ENCODE measurements at regions not wholly inside any gene's neighbourhood (a gene's known extent, or its start where the extent isn't known, plus 50 kb on each side); places are given as distances from the start of the nearest gene placed in this dataset.
"Not testable (repeated sequence)": the region's sequence is repeated elsewhere in the genome, so short reads cannot be mapped to it uniquely, and the experiment has no call there.

DNA sequence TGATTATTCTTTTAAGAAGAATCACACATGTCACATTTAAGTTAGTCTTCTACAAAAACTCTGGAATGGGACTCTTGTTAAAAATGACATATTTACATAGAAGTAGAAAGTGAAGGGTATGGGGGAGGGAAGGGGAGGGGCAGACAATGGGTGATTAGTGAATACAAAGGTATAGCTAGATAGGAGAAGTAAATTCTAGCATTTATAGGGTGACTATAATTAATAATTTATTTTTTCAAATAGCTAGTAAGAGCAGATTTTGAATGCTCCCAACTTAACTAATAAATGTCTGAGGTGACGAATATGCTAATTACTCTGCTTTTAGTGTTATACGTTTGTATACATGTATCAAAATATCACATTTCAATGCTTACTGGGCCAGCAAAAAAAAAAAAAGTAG, 59.4 kb downstream of the BLTP3B start:
- TF ChIP-seq, protein P1, sequence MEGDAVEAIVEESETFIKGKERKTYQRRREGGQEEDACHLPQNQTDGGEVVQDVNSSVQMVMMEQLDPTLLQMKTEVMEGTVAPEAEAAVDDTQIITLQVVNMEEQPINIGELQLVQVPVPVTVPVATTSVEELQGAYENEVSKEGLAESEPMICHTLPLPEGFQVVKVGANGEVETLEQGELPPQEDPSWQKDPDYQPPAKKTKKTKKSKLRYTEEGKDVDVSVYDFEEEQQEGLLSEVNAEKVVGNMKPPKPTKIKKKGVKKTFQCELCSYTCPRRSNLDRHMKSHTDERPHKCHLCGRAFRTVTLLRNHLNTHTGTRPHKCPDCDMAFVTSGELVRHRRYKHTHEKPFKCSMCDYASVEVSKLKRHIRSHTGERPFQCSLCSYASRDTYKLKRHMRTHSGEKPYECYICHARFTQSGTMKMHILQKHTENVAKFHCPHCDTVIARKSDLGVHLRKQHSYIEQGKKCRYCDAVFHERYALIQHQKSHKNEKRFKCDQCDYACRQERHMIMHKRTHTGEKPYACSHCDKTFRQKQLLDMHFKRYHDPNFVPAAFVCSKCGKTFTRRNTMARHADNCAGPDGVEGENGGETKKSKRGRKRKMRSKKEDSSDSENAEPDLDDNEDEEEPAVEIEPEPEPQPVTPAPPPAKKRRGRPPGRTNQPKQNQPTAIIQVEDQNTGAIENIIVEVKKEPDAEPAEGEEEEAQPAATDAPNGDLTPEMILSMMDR (IDR thresholded peaks at IDR 0.05), result no peak
- no peak for TF ChIP-seq POLR2A (IDR thresholded peaks at IDR 0.05)
- H3K4me3 ChIP-seq, result no peak overlapping the region
- peaks cover 0 to 51% (median 0%) of the 10 kb centered on the region in 3 donors for H3K36me3 ChIP-seq
- H3K27ac ChIP-seq, result no peak overlapping the region
- no peaks in the 10 kb centered on the region for H3K9me3 ChIP-seq
- DNase-seq, result no peak
- H3K27me3 ChIP-seq, result no peaks in the 10 kb centered on the region
- no peaks in the 10 kb centered on the region for H3K4me1 ChIP-seq

DNA sequence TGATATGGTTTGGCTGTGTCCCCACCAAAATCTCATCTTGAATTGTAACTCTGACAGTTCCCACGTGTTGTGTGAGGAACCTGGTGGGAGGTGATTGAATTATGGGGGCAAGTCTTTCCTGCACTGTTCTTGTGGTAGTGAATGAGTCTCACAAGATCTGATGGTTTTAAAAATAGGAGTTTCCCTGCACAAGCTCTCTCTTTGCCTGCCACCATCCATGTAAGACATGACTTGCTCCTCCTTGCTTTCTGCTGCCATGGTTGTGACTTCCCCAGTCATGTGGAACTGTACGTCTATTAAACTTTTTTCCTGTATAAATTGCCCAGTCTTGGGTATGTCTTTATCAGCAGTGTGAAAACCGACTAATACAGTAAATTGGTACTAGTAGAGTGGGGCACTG, 63.9 kb downstream of the BLTP3B start:
- H3K9me3 ChIP-seq, H3K27me3 ChIP-seq, H3K27ac ChIP-seq, DNase-seq, H3K4me3 ChIP-seq, H3K4me1 ChIP-seq: not testable (repeated sequence)
- H3K36me3 ChIP-seq, result peaks cover 0 to 43% (median 0%) of the 10 kb centered on the region in 3 donors

DNA sequence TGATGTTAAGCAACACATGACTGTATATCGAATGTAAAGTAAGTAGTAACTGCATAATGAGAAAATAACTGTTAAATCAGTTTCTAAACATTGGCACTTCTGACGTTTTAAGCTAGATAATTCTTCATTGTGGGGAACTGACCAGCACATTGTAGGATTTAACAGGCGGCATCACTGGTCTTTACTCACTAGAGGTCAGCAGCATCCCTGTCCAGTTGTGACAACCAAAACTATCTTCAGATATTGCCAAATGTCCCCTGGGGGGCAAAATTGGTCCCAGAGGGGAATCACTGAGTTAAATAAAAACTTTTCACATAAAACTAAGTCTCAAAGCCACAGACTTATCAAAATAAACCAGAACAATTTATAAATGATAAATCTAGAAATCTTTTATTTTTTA, 65.3 kb downstream of the BLTP3B start:
- TF ChIP-seq, protein P1 (IDR thresholded peaks at IDR 0.05), result no peak
- no peak for TF ChIP-seq POLR2A (IDR thresholded peaks at IDR 0.05)
- Histone ChIP-seq H3K4me1 (no peaks in the 10 kb centered on the region), H3K9me3 (no peaks in the 10 kb centered on the region), H3K27me3 (no peaks in the 10 kb centered on the region), H3K4me3 (no peak overlapping the region), H3K36me3 (peaks cover 0 to 29% (median 0%) of the 10 kb centered on the region in 3 donors), H3K27ac (no peak overlapping the region)
- DNase-seq, result no peak

DNA sequence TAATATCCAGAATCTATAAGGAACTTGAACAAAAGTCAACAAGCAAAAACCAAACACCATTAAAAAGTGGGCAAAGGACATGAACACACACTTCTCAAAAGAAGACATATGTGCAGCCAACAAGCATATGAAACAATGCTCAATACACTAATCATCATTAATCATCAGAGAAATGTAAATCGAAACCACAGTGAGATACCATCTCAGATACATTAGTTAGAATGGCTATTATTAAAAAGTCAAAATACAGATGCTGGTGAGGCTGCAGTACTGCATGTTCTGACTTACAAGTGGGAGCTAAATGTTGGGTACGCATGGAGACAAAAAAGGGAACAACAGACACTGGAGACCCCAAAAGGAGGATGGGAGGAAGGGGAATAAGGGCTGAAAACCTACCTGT, 67.1 kb downstream of the BLTP3B start:
- Histone ChIP-seq H3K4me1 (no peaks in the 10 kb centered on the region), H3K9me3 (no peaks in the 10 kb centered on the region), H3K27ac (no peak overlapping the region), H3K36me3 (peaks cover 0 to 25% (median 0%) of the 10 kb centered on the region in 3 donors), H3K4me3 (no peak overlapping the region), H3K27me3 (no peaks in the 10 kb centered on the region)
- TF ChIP-seq, protein P1 (IDR thresholded peaks at IDR 0.05), result no peak
- TF ChIP-seq POLR2A (IDR thresholded peaks at IDR 0.05), result no peak
- DNase-seq, result no peak

DNA sequence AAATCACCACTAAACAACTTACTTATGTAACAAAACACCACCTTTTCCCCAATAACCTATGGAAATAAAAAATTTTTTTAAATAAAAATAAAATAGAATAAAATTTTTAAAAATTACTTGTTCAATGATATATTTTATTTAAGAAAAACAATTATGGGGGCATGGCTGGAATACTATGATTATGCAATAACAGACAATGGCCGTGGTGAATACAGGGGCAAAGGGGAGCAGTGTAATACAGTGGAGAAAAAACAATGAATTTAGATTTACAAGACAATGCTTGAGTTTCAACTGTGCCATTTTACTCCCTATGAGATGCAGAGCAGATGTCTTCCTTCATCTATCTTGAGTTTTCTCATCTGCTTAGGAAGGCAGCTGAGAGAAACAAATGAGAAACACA, 72.9 kb downstream of the BLTP3B start:
- Histone ChIP-seq H3K36me3 (peaks cover 0 to 49% (median 0%) of the 10 kb centered on the region in 3 donors), H3K4me1 (no peaks in the 10 kb centered on the region), H3K27me3 (no peaks in the 10 kb centered on the region), H3K27ac (no peak overlapping the region), H3K9me3 (no peaks in the 10 kb centered on the region), H3K4me3 (no peak overlapping the region)
- no peak for TF ChIP-seq POLR2A (IDR thresholded peaks at IDR 0.05)
- no peak for DNase-seq

DNA sequence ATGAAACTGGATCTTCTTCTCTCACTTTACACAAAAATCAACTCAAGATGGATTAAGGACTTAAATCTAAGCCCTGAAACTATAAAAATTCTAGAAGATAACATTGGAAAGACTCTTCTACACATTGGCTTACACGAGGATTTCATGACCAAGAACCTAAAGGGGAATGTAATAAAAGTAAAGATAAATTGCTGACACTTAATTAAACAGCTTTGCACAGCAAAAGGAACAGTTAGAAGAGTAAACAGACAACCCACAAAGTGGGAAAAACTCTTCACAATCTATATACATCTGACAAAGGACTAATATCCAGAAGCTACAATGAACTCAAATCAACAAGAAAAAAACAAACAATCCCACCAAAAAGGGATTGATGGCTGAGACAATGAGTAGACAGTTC, 74.4 kb downstream of the BLTP3B start:
- Histone ChIP-seq H3K4me1 (no peaks in the 10 kb centered on the region), H3K36me3 (peaks cover 0 to 56% (median 0%) of the 10 kb centered on the region in 3 donors), H3K9me3 (no peaks in the 10 kb centered on the region), H3K27ac (no peak overlapping the region), H3K27me3 (no peaks in the 10 kb centered on the region), H3K4me3 (no peak overlapping the region)
- DNase-seq, result no peak
- no peak for TF ChIP-seq POLR2A (IDR thresholded peaks at IDR 0.05)
- TF ChIP-seq, protein P1 (IDR thresholded peaks at IDR 0.05), result no peak

DNA sequence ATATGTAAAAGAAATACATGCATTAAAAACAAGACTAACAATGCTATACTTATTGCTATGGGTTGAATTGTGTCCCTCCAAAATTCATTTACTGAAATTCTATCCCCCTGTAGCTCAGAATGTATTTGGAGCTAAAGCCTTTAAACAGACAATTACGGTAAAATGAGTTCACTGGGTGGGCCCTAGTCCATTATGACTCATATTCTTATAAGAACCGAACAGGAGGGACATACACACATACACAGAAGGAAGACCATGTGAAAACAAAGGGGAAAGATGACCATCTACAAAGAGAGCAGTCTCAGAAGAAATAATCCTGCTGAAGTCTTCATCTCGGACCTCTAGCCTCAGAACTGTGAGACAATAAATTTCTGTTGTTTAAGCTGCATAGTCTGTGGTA, 77.1 kb upstream of the ANKS1B start:
- no peaks in the 10 kb centered on the region for H3K9me3 ChIP-seq
- H3K36me3 ChIP-seq, result peaks cover 0 to 48% (median 0%) of the 10 kb centered on the region in 3 donors
- no peak overlapping the region for H3K27ac ChIP-seq
- DNase-seq, result no peak
- TF ChIP-seq, protein P1 (IDR thresholded peaks at IDR 0.05), result no peak
- TF ChIP-seq POLR2A (IDR thresholded peaks at IDR 0.05), result no peak
- H3K4me1 ChIP-seq, result no peaks in the 10 kb centered on the region
- H3K4me3 ChIP-seq, result no peak overlapping the region
- H3K27me3 ChIP-seq, result no peaks in the 10 kb centered on the region
